Suprapubic skin (tissue), 3 donors: ENCODE measurements at regions not wholly inside any gene's neighbourhood (a gene's known extent, or its start where the extent isn't known, plus 50 kb on each side); places are given as distances from the start of the nearest gene placed in this dataset.

ENCODE experiments used
- CTCF ChIP-seq, 2 donors: fragments of 200-600 bp in 1 of 2; fragments of 450-650 bp in 1 of 2; sonication (generic) in 1 of 2; IDR thresholded peaks; one replicate each; pipeline ENCODE4 v1.5.1; 2016 to 2019; ENCODE audit warnings: antibody characterized with exemption in 2 of 2, mild to moderate bottlenecking in 1 of 2, moderate library complexity in 1 of 2
- POLR2AphosphoS5 ChIP-seq, 3 donors: sonication (generic); formaldehyde crosslinking; IDR thresholded peaks; one replicate each; pipeline ENCODE4 v1.6.1; 2017; ENCODE audit warnings: antibody characterized with exemption in 3 of 3

GRCh38 chr14:71695611-71696350, 236.4 kb upstream of the RGS6 start:
- no peak for TF ChIP-seq CTCF (IDR thresholded peaks at IDR 0.05)
- TF ChIP-seq POLR2AphosphoS5 (IDR thresholded peaks at IDR 0.05): no peak
